ENCODE measurements at regions not wholly inside any gene's neighbourhood (a gene's known extent, or its start where the extent isn't known, plus 50 kb on each side); places are given as distances from the start of the nearest gene placed in this dataset.

- DNase-seq: no peak
These were observed 56.4 kb upstream of the PTGFR start for GRCh38 chr1:78434351-78434750.

- DNase-seq: no peak
These were observed 53.8 kb upstream of the PTGFR start for GRCh38 chr1:78436961-78437360.

DNA sequence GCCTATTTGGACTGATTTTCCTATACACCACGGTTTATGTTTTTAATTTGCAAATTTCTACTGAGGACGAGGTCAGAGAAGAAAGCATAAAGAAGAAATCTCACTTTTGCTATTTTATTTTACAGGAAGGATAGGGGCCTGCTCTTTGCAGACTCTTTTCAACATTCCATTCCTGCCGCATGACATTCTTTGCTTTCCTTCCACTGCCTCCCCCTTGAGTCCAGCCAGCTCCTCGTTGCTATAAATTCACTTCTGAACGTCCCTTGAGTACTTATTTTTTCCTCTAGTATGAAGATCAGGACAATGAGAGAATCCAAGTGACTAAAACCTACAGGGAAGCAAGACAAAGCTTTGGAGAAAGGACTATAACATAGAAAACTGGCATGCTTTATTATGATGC is 53.4 kb upstream of the PTGFR start:
- DNase-seq: no peak

DNA sequence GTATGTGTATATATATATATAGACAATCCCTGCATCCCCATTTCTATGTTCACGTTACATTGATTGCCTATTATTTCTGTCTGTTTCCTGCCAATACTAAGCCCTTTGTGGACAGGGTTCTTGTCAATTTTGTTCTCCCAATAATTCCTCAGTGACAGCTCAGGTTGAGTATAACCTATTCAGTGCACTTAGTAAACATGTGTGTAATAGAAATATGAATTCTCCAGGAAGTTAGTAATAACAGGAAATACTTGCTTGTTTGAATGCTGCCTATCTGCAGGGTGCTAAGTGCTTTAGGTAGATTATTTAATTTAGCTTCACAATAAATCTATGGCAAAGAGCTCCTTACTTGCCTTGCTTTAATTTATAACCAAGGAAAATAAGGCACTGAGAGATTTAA is 52.8 kb upstream of the PTGFR start:
- DNase-seq: no peak

DNA sequence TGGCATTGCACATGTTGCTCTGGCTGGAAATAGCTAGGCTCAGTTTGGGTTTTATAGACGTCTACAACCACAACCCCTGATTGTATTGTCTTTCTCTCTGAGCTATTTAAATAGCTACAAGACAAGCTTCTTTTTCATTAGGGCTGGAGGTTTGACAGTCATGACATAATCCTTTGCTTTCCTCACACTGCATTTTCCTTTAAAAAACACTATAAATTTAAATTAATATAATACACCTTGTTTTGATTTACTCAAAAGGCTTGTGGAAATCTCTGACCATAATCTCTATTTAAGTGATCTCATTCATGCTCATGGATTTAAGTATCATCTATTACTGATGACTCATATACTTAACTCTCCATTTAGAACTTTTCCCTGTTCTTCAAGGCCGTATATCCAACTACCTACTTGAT is 50.4 kb upstream of the PTGFR start:
- no peak for DNase-seq
